ENCODE measurements at regions not wholly inside any gene's neighbourhood (a gene's known extent, or its start where the extent isn't known, plus 50 kb on each side); places are given as distances from the start of the nearest gene placed in this dataset.

GRCh38 chr20:34180460-34181120, 60.6 kb upstream of the ASIP start:
- Histone ChIP-seq H3K36me3 (ENCODE audit: control insufficient read depth in 1 of 2, insufficient read depth in 2 of 2, low read length in 1 of 2) (no peaks in the 10 kb centered on the region), H3K27me3 (ENCODE audit: control insufficient read depth in 1 of 2, insufficient read depth in 2 of 2, low read length in 1 of 2) (no peaks in the 10 kb centered on the region), H3K9me3 (ENCODE audit: control insufficient read depth, low read length) (no peaks in the 10 kb centered on the region), H3K27ac (ENCODE audit: low read depth in 1 of 2, low read length in 2 of 2) (no peak overlapping the region), H3K4me1 (ENCODE audit: control insufficient read depth in 1 of 2, insufficient read depth in 2 of 2, low read length in 2 of 2) (no peaks in the 10 kb centered on the region), H3K4me3 (ENCODE audit: low read length in 2 of 2) (no peak overlapping the region)
- ATAC-seq (ENCODE audit: low FRiP score) (no peak), DNase-seq (no peak)
- intact Hi-C loops (cut with DNase I): no loop called here
- 82 to 88% methylated on average over 14 of the region's 14 CpGs for WGBS, 2 donors

- no peaks in the 10 kb centered on the region for H3K9me3 ChIP-seq (ENCODE audit: control insufficient read depth, low read length)
- H3K27me3 ChIP-seq (ENCODE audit: control insufficient read depth in 1 of 2, insufficient read depth in 2 of 2, low read length in 1 of 2): no peaks in the 10 kb centered on the region
- DNase-seq (no peak), ATAC-seq (ENCODE audit: low FRiP score) (no peak)
- no peak overlapping the region for H3K27ac ChIP-seq (ENCODE audit: low read depth in 1 of 2, low read length in 2 of 2)
- no peak overlapping the region for H3K4me3 ChIP-seq (ENCODE audit: low read length in 2 of 2)
- 91 to 97% methylated on average over 2 of the region's 2 CpGs for WGBS, 2 donors
- H3K36me3 ChIP-seq (ENCODE audit: control insufficient read depth in 1 of 2, insufficient read depth in 2 of 2, low read length in 1 of 2): no peaks in the 10 kb centered on the region
- no peaks in the 10 kb centered on the region for H3K4me1 ChIP-seq (ENCODE audit: control insufficient read depth in 1 of 2, insufficient read depth in 2 of 2, low read length in 2 of 2)
- intact Hi-C loops (cut with DNase I): no loop called here
Measured at GRCh38 chr20:34181484-34181883, 59.7 kb upstream of the ASIP start.

GRCh38 chr20:34185766-34186620, 55.2 kb upstream of the ASIP start:
- Histone ChIP-seq H3K27me3 (ENCODE audit: control insufficient read depth in 1 of 2, insufficient read depth in 2 of 2, low read length in 1 of 2) (no peaks in the 10 kb centered on the region), H3K36me3 (ENCODE audit: control insufficient read depth in 1 of 2, insufficient read depth in 2 of 2, low read length in 1 of 2) (no peaks in the 10 kb centered on the region), H3K9me3 (ENCODE audit: control insufficient read depth, low read length) (no peaks in the 10 kb centered on the region), H3K27ac (ENCODE audit: low read depth in 1 of 2, low read length in 2 of 2) (no peak overlapping the region), H3K4me3 (ENCODE audit: low read length in 2 of 2) (no peak overlapping the region), H3K4me1 (ENCODE audit: control insufficient read depth in 1 of 2, insufficient read depth in 2 of 2, low read length in 2 of 2) (no peaks in the 10 kb centered on the region)
- intact Hi-C loops (cut with DNase I): no loop called here
- DNase-seq (no peak), ATAC-seq (ENCODE audit: low FRiP score) (no peak)
- WGBS, 2 donors: 40 to 56% methylated on average over 9 of the region's 9 CpGs

GRCh38 chr20:34189572-34190163, 51.6 kb upstream of the ASIP start:
- Histone ChIP-seq H3K27me3 (ENCODE audit: control insufficient read depth in 1 of 2, insufficient read depth in 2 of 2, low read length in 1 of 2) (no peaks in the 10 kb centered on the region), H3K36me3 (ENCODE audit: control insufficient read depth in 1 of 2, insufficient read depth in 2 of 2, low read length in 1 of 2) (no peaks in the 10 kb centered on the region), H3K4me1 (ENCODE audit: control insufficient read depth in 1 of 2, insufficient read depth in 2 of 2, low read length in 2 of 2) (no peaks in the 10 kb centered on the region), H3K9me3 (ENCODE audit: control insufficient read depth, low read length) (no peaks in the 10 kb centered on the region), H3K27ac (ENCODE audit: low read depth in 1 of 2, low read length in 2 of 2) (no peak overlapping the region), H3K4me3 (ENCODE audit: low read length in 2 of 2) (no peak overlapping the region)
- intact Hi-C loops (cut with DNase I): no loop called here
- WGBS, 2 donors: 75 to 79% methylated on average over 8 of the region's 8 CpGs
- DNase-seq (no peak), ATAC-seq (ENCODE audit: low FRiP score) (no peak)

- WGBS, 2 donors: 28 to 36% methylated on average over 3 of the region's 3 CpGs
- H3K36me3 ChIP-seq (ENCODE audit: control insufficient read depth in 1 of 2, insufficient read depth in 2 of 2, low read length in 1 of 2): no peaks in the 10 kb centered on the region
- intact Hi-C loops (cut with DNase I): no loop called here
Measured at GRCh38 chr20:34190262-34190661, 51.0 kb upstream of the ASIP start.

GRCh38 chr20:34190679-34191090, 50.5 kb upstream of the ASIP start:
- Histone ChIP-seq H3K27ac (ENCODE audit: low read depth in 1 of 2, low read length in 2 of 2) (no peak overlapping the region), H3K36me3 (ENCODE audit: control insufficient read depth in 1 of 2, insufficient read depth in 2 of 2, low read length in 1 of 2) (no peaks in the 10 kb centered on the region), H3K4me3 (ENCODE audit: low read length in 2 of 2) (no peak overlapping the region), H3K27me3 (ENCODE audit: control insufficient read depth in 1 of 2, insufficient read depth in 2 of 2, low read length in 1 of 2) (no peaks in the 10 kb centered on the region), H3K9me3 (ENCODE audit: control insufficient read depth, low read length) (no peaks in the 10 kb centered on the region), H3K4me1 (ENCODE audit: control insufficient read depth in 1 of 2, insufficient read depth in 2 of 2, low read length in 2 of 2) (no peaks in the 10 kb centered on the region)
- DNase-seq: peak; percentile 69 to 82
- WGBS, 2 donors: 3 to 6% methylated on average over 3 of the region's 3 CpGs
- intact Hi-C loops (cut with DNase I): no loop called here
- ATAC-seq (ENCODE audit: low FRiP score): no peak

More at GRCh38 chr20:34190262-34190661, 51.0 kb upstream of the ASIP start:
- Histone ChIP-seq H3K9me3 (ENCODE audit: control insufficient read depth, low read length) (no peaks in the 10 kb centered on the region), H3K4me1 (ENCODE audit: control insufficient read depth in 1 of 2, insufficient read depth in 2 of 2, low read length in 2 of 2) (no peaks in the 10 kb centered on the region), H3K27ac (ENCODE audit: low read depth in 1 of 2, low read length in 2 of 2) (no peak overlapping the region), H3K27me3 (ENCODE audit: control insufficient read depth in 1 of 2, insufficient read depth in 2 of 2, low read length in 1 of 2) (no peaks in the 10 kb centered on the region), H3K4me3 (ENCODE audit: low read length in 2 of 2) (no peak overlapping the region)
- DNase-seq: no peak
- no peak for ATAC-seq (ENCODE audit: low FRiP score)
